HUDEP-2 (cell line): ENCODE measurements at regions not wholly inside any gene's neighbourhood (a gene's known extent, or its start where the extent isn't known, plus 50 kb on each side); places are given as distances from the start of the nearest gene placed in this dataset.
"Not testable (repeated sequence)": the region's sequence is repeated elsewhere in the genome, so short reads cannot be mapped to it uniquely, and the experiment has no call there.

Source experiments
- DNase-seq, 76 experiments: peaks; one replicate each; lab custom pipeline; 2025; ENCODE audit not compliant: unreplicated experiment in 76 of 76; lab: John Stamatoyannopoulos, UW

- no peak for DNase-seq
Measured at GRCh38 chr18:22728016-22728415, 205.1 kb upstream of the RBBP8 start.

DNA sequence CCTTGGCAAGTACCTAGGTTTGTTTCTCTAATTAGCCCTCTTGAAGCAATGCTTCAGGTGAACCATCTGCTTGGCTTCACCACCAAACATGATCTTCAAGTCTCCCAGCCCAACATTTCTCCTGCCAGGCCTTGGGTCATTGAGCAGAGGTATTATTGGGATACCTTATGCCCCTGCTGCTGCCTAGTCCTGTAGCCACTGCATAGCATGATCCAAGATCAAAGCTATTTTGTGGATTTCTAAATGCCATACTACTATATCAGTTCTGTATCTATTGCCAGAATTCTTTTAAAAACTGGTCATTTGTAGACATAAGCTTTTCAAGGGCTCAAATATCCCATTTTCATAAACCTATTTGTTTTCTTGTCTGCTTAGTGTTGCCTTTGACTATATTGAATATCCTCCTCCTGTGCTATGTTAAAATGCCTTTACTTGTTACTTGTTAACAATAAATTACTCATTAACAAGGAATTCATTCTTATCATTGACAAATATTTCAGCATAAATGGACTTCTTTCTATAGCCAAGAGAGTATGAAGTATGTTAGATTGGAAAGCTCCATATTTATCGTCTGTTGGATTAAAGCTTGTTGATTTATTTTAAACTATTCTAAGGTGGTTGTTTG, 204.5 kb upstream of the RBBP8 start:
- no peak for DNase-seq

DNA sequence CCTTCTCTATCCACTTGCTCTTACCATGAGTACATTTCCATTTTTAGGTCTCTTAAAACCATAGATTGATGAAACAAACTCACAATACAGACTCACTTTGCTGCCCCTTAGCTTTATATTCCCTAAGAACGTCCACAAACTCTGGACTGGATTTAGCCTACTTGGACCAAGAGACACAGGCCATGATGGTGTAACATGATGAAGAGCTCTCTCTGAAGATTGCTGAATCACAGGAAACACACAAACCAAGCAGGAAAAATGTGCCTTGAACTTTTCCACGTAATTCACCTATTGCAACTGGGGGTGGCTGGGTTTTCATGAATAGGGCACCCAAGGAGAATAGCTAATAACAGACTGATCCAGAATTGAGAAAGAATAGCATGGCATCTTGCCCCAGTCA, 201.7 kb upstream of the RBBP8 start:
- DNase-seq: no peak

DNA sequence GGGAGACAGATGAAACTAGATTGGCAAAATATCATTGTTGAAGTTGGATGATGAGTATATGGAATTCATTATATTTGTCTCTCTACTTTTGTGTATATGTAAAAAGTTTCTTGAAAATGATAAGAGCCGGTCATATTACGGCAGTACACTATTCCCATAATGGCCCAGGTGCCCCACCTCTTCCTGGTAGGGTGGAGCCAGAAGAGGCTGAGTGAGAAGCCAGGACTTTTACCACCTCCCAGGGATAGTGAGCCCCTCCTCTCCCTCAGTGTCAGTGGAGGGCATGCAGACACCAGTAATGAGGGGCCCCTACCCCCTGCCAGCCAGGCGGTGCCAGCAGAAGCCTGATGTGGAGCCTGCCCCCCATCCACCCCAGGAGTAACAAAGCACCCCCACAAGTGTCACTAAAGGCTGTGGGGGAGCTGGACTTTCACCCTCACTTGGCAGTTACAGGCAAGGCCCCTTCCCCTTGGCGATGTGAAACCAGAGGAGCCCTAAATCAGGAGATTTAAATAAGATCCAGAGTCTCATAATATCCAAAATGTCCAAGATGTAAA, 198.9 kb upstream of the RBBP8 start:
- no peak for DNase-seq

DNA sequence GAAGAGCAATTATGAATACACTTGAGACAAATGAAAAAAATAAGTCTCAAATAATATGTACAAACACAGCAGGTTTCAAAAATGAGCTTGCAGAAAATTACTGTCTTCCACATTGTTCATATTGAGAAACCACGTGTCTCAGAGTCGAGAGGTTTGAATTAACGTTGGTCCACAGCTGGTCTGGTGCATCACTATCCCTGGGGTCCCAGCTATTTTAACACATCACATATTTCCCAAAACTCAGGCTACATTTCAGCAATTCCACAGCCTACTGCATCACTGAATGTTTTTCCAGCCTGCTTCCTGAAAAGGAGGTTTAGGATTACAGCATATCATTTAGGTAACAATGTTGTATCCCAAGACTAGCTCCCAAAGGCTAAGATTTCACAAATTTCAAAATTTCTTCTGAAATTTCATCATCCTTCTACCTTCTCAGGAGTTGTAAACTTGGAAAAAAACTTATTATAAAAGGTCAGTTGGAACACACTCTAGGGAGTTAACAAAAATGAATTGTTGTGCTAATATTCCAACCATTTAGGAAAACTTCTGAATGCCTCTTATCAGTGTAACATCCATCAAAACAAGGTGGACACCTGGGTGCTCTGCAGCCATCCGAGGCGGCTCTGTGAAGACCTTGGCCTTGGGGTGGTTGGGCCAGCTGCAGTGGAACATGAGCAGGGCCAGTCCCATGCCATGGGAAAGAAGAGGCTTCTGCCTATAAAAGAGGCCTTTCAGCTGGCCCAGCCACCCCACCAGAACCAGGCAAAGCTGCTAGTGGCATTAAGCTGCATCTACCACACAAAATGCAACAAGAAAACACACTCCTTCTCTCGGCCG, 198.1 kb upstream of the RBBP8 start:
- DNase-seq: no peak

DNA sequence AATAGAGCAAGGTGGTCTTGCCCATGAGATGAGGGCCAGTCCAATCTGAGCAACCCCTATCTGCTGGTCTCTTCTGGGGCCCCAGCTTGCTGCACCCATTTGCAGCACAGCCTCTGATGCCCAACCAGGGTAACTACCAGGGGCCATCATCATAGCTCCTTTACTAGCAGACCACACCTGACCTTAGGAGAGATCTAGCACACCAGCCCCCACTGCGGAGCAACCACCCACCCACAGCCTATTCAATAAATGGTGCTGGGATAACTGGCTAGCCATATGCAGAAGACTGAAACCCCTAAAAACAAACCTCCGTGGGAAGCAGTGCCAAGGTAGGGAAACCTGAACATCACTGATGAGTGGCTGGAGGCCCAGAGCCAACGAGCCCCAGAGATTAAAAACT, 196.1 kb upstream of the RBBP8 start:
- no peak for DNase-seq

GRCh38 chr18:22739061-22739642, 194.0 kb upstream of the RBBP8 start:
- no peak for DNase-seq

- DNase-seq: no peak
Measured at GRCh38 chr18:22739789-22740188, 193.3 kb upstream of the RBBP8 start.

- DNase-seq: no peak
Measured at GRCh38 chr18:22741318-22741717, 191.8 kb upstream of the RBBP8 start.

DNA sequence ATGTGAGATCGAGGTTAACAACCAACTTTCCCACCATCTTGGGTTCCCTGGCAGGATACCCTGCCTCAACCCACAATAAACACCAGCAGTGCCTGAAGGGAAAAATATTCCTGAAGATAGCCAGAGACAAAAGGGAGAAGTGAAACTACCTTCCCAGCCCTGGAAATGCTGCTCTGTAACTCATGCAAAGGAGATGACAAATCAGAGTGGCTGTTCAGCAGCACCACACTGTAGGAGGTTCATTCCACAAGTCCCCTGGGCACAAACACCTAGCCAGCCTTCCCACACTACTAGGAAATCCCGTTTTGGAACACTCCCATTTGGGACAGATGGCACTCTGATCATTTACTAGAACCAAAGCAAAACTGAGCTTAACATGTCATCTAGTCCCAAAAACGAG, 190.7 kb upstream of the RBBP8 start:
- DNase-seq: no peak

GRCh38 chr18:22745966-22746365, 187.2 kb upstream of the RBBP8 start:
- no peak for DNase-seq

DNA sequence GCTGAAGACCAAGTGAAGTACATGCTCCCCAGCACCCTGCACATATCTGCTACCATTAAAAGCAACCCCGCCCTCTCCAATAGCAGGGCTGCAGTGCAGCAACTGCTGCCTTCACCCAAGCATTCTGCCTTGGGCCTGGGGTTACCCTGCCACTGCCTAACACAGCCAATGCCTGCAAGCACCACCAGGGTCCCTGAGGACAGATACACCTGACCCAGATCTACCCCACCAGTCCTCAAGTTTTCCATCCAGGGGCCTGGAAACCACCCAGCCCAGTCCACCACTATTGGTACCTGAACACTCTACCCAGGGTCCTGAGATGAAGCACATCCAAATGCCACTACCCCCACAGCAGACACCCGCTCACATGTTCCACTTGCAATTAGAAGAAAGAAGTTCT, 181.1 kb upstream of the RBBP8 start:
- no peak for DNase-seq

- DNase-seq: no peak
Measured at GRCh38 chr18:22753130-22753831, 179.8 kb upstream of the RBBP8 start.

GRCh38 chr18:22764005-22764404, 169.1 kb upstream of the RBBP8 start:
- DNase-seq: not testable (repeated sequence)

DNA sequence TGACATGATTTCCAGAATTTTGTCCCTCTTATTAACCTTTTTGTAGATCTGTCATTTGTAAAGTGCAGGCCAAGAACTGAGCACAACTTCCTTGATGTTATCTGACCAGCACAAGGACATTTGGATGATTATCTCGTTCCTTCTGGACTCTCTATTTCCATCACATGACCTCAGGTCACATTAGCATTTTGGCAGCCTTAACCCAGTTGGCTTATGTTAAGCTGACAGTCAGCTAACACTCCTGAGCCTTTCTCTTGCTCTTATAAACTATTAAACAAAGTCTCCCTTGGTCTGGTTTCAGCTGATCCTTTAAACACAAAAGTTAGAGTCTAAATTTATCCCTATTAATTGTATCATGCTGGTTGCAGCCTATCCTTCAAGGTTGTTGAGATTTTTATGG, 167.2 kb upstream of the RBBP8 start:
- no peak for DNase-seq

- DNase-seq: no peak
Measured at GRCh38 chr18:22767653-22768052, 165.5 kb upstream of the RBBP8 start.

DNA sequence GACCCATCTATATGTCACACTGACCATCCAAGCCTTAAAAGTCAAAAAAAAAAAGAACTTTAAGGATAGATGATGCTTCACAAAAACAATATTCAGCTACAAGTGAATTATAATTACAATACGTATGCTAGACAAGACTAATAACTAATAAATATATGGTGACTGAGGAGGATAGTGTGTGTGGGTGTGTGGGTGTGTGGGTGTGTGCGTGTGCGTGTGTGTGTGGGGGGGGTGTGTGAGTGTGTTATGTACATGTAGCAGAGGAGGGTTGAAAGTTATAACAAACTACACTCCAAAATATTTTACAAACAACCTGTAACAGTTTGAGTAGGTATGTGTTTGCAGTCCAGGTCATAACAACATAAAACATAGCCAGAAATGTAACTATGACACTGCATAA, 159.2 kb upstream of the RBBP8 start:
- DNase-seq: no peak

DNA sequence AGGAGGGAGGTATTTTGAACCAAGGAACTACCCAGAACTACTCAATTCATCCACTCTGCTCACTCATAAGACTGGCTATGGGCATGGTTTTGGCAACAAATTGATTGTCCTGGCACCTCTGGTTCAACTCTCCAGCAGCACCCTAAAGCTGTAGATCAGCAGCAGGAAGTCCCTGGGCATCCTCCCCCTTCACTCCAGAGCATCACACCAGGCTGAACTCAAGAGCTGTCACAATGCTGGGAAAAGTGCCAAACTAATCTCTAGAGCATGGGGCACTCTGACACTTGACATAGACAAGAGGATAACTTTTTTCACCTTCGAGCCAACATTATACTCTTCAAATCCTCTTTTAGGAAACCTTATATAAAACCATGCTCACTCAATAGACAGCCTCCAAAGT, 154.1 kb upstream of the RBBP8 start:
- peak in 8 of 76 experiments; percentile 1 to 22 (median 10) for DNase-seq

- no peak for DNase-seq
Measured at GRCh38 chr18:22783245-22783644, 149.9 kb upstream of the RBBP8 start.

DNA sequence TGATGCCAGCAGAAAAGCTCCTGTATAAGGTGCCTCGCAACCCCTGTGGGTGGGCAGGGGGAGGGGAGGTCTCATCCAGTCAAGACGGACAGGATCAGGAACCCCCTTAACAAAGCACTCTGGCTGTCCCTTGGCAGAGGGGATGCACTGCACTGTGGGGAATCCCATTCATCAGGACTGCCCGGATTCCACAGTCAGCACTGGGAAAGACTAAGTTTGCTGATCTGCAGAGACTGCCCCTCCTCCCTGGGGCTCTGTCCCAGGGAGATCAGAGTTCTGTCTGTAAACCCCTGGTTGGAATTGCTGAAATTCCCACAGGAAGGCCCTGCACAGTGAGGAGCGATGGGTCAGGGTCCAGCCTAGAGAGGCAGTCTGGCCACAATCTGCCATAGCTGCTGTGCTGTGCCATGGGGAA, 149.5 kb upstream of the RBBP8 start:
- DNase-seq: no peak

DNA sequence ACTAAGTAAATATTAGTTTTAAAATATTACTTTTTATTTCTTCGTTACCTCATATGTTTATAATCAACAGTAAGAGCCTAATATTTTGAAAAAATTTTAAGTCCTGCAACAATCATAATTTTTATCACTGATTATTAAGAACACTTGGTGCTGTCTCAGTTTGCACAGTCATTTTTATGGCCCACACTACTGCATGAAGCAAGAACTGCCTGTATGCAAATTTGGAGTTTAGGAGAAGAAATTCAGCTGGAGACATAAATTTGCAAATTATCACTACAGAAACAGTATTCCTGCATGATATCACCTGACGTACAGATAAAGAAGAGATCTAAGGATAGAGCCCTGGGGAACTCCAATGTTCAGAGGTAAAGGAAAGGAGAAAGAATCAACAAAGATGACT, 144.1 kb upstream of the RBBP8 start:
- no peak for DNase-seq
